ENCODE measurements at regions not wholly inside any gene's neighbourhood (a gene's known extent, or its start where the extent isn't known, plus 50 kb on each side); places are given as distances from the start of the nearest gene placed in this dataset.

GRCh38 chr2:59034106-59034505, 793.0 kb upstream of the FANCL start:
- no peak overlapping the region for H3K27ac Mint-ChIP-seq
- peaks cover 2% of the 10 kb centered on the region for H3K27me3 Mint-ChIP-seq (ENCODE audit: insufficient read depth)
- no peak for TF ChIP-seq CTCF (IDR thresholded peaks at IDR 0.05)
- H3K4me1 Mint-ChIP-seq (ENCODE audit: low read depth), result no peaks in the 10 kb centered on the region
- H3K4me3 Mint-ChIP-seq, result no peak overlapping the region
- no peaks in the 10 kb centered on the region for H3K36me3 Mint-ChIP-seq (ENCODE audit: low read depth)
- H3K9me3 Mint-ChIP-seq, result peaks cover 4% of the 10 kb centered on the region; the same call in 1 of the 2 replicates
- no peak for DNase-seq

GRCh38 chr2:59033661-59034060, 792.5 kb upstream of the FANCL start:
- TF ChIP-seq CTCF (IDR thresholded peaks at IDR 0.05), result no peak
- Mint-ChIP-seq H3K27ac (no peak overlapping the region), H3K27me3 (ENCODE audit: insufficient read depth) (peaks cover 5% of the 10 kb centered on the region), H3K36me3 (ENCODE audit: low read depth) (no peaks in the 10 kb centered on the region), H3K9me3 (peaks cover 1% of the 10 kb centered on the region; the same call in 1 of the 2 replicates), H3K4me1 (ENCODE audit: low read depth) (no peaks in the 10 kb centered on the region), H3K4me3 (no peak overlapping the region)
- DNase-seq, result no peak

GRCh38 chr2:59032499-59032898, 791.4 kb upstream of the FANCL start:
- Mint-ChIP-seq H3K4me3 (no peak overlapping the region), H3K27ac (no peak overlapping the region)

GRCh38 chr2:59029058-59029457, 787.9 kb upstream of the FANCL start:
- H3K9me3 Mint-ChIP-seq, result no peaks in the 10 kb centered on the region
- no peak for TF ChIP-seq CTCF (IDR thresholded peaks at IDR 0.05)
- DNase-seq, result no peak
- peaks cover 5% of the 10 kb centered on the region; the same call in 1 of the 2 replicates for H3K27me3 Mint-ChIP-seq (ENCODE audit: insufficient read depth)
- H3K36me3 Mint-ChIP-seq (ENCODE audit: low read depth), result no peaks in the 10 kb centered on the region
- no peak overlapping the region for H3K27ac Mint-ChIP-seq
- H3K4me3 Mint-ChIP-seq, result no peak overlapping the region
- H3K4me1 Mint-ChIP-seq (ENCODE audit: low read depth), result no peaks in the 10 kb centered on the region

More at GRCh38 chr2:59032499-59032898, 791.4 kb upstream of the FANCL start:
- DNase-seq, result no peak
- H3K36me3 Mint-ChIP-seq (ENCODE audit: low read depth), result no peaks in the 10 kb centered on the region
- no peaks in the 10 kb centered on the region for H3K9me3 Mint-ChIP-seq
- H3K27me3 Mint-ChIP-seq (ENCODE audit: insufficient read depth), result peaks cover 5% of the 10 kb centered on the region
- H3K4me1 Mint-ChIP-seq (ENCODE audit: low read depth), result no peaks in the 10 kb centered on the region
- TF ChIP-seq CTCF (IDR thresholded peaks at IDR 0.05), result no peak

- DNase-seq, result no peak
- Mint-ChIP-seq H3K9me3 (no peaks in the 10 kb centered on the region), H3K4me1 (ENCODE audit: low read depth) (no peaks in the 10 kb centered on the region), H3K4me3 (no peak overlapping the region), H3K27me3 (ENCODE audit: insufficient read depth) (peaks cover 5% of the 10 kb centered on the region; the same call in 1 of the 2 replicates), H3K36me3 (ENCODE audit: low read depth) (no peaks in the 10 kb centered on the region), H3K27ac (no peak overlapping the region)
- no peak for TF ChIP-seq CTCF (IDR thresholded peaks at IDR 0.05)
These were observed 786.2 kb upstream of the FANCL start for GRCh38 chr2:59027320-59027719.

All from HFFc6 (cell line).